K562 (cell line): ENCODE measurements at regions not wholly inside any gene's neighbourhood (a gene's known extent, or its start where the extent isn't known, plus 50 kb on each side); places are given as distances from the start of the nearest gene placed in this dataset.

Experiments used
- ATAC-seq: fragments of 200-7000 bp; cut with Tn5 transposase; 3 replicates; pipeline ENCODE4 v1.9.1; 2020; ENCODE audit warnings: moderate library complexity
- BruUV-seq: library from RNA; stranded (reverse); fragments of 400-500 nt; replicated peaks from 2 replicates; lab custom pipeline; 2021; lab: Mats Ljungman, UMichigan
- CTCF ChIA-PET: fragments of 300-600 bp; formaldehyde crosslinking; extraction: SDS; loops from one replicate; lab custom pipeline; 2021; ENCODE audit warnings: low intra/inter-chr PET ratio; lab: Yijun Ruan, JAX
- POLR2A ChIA-PET: fragments of 300-600, 350-650 bp; sonication (Branson Sonifier 250); formaldehyde crosslinking; extraction: SDS; loops from one replicate; lab custom pipeline; 2021; ENCODE audit warnings: antibody characterized with exemption, inconsistent platforms; lab: Yijun Ruan, JAX
- DNase-seq, 4 experiments: peaks; one replicate each; pipeline versions ENCODE4 v3.0.0 to v3.0.0-alpha.2; 2011 to 2018; ENCODE audit warnings: low spot score in 3 of 4, mixed read lengths in 3 of 4; ENCODE audit errors: extremely low read depth in 1 of 4
- FAIRE-seq: peaks from 2 replicates; lab custom pipeline; 2011; peaks lifted over from hg19 to GRCh38; lab: Jason Lieb, UNC
- H2AFZ ChIP-seq: 2 replicates; pipeline ENCODE4 v1.6.0; 2011; ENCODE audit warnings: low read depth, low read length, control low read depth, inconsistent platforms
- H3K27ac ChIP-seq: fragments of 200-600 bp; 3 replicates; pipeline ENCODE4 v1.8.0; 2011; ENCODE audit warnings: low read depth, mild to moderate bottlenecking, control low read depth, inconsistent platforms, low read length, moderate library complexity, mixed read lengths; ENCODE audit errors: extremely low read depth
- H3K27me3 ChIP-seq, 2 experiments: fragments of 300-600 bp in 1 of 2; 2 replicates in 1 of 2; 3 replicates in 1 of 2; pipeline versions ENCODE4 v1.6.0 to v1.8.0; 2011; ENCODE audit warnings: inconsistent platforms in 2 of 2, low read length in 2 of 2, mild to moderate bottlenecking in 1 of 2, mixed read lengths in 1 of 2, moderate library complexity in 1 of 2; ENCODE audit not compliant: control insufficient read depth in 2 of 2, insufficient read depth in 2 of 2
- H3K36me3 ChIP-seq: fragments of 300-600 bp; 3 replicates; pipeline ENCODE4 v1.8.0; 2011; ENCODE audit warnings: mild to moderate bottlenecking, low read length, inconsistent platforms; ENCODE audit not compliant: control insufficient read depth, insufficient read depth
- H3K4me1 ChIP-seq, 2 experiments: fragments of 200-600 bp in 1 of 2; replicated peaks in 1 of 2; 2 replicates in 1 of 2; 3 replicates in 1 of 2; pipeline versions ENCODE4 v1.5.1 to v1.8.0; 2011; ENCODE audit warnings: inconsistent platforms in 2 of 2, low read length in 2 of 2, mild to moderate bottlenecking in 1 of 2, mixed read lengths in 1 of 2, moderate library complexity in 1 of 2; ENCODE audit not compliant: control insufficient read depth in 2 of 2, insufficient read depth in 2 of 2
- H3K4me2 ChIP-seq: 2 replicates; pipeline ENCODE4 v1.6.1; 2011; ENCODE audit warnings: low read length, control low read depth, inconsistent platforms, mixed read lengths; ENCODE audit not compliant: insufficient read depth
- H3K4me3 ChIP-seq: fragments of 200-600 bp; sonication (generic), shearing (Covaris generic); 2 replicates; pipeline ENCODE4 v1.5.1; 2016; ENCODE audit warnings: control low read depth, inconsistent platforms
- H3K79me2 ChIP-seq: fragments of 200-600 bp; 3 replicates; pipeline ENCODE4 v1.8.0; 2011; ENCODE audit warnings: low read length, inconsistent platforms; ENCODE audit not compliant: control insufficient read depth, insufficient read depth
- H3K9ac ChIP-seq, 2 experiments: 2 replicates each; pipeline versions ENCODE4 v1.6.0 to v1.6.1; 2011; ENCODE audit warnings: low read depth in 2 of 2, low read length in 2 of 2, control low read depth in 1 of 2, inconsistent platforms in 1 of 2, mild to moderate bottlenecking in 1 of 2, mixed read lengths in 1 of 2; ENCODE audit not compliant: insufficient read depth in 1 of 2
- H3K9me1 ChIP-seq: one replicate; pipeline ENCODE4 v1.6.0; 2011; ENCODE audit warnings: inconsistent platforms, mild to moderate bottlenecking, low read length, moderate library complexity; ENCODE audit not compliant: control insufficient read depth, insufficient read depth
- H3K9me3 ChIP-seq: replicated peaks from 2 replicates; pipeline ENCODE4 v1.5.1; 2011; ENCODE audit warnings: low read depth, low read length, inconsistent platforms; ENCODE audit not compliant: control insufficient read depth, insufficient read depth
- H4K20me1 ChIP-seq: replicated peaks from 2 replicates; pipeline ENCODE4 v1.6.1; 2011; ENCODE audit warnings: low read length, inconsistent platforms, mixed read lengths; ENCODE audit not compliant: control insufficient read depth, insufficient read depth
- FOXK2 ChIP-seq, 2 experiments: fragments of 450-650 bp; IDR thresholded peaks in 1 of 2; conservative IDR thresholded peaks in 1 of 2; 2 replicates each; pipeline ENCODE4 v1.6.1; 2016; ENCODE audit warnings: low read depth in 2 of 2, mild to moderate bottlenecking in 1 of 2
- MAFG ChIP-seq: fragments of 450-650 bp; conservative IDR thresholded peaks from 2 replicates; pipeline ENCODE4 v1.6.1; 2016; ENCODE audit warnings: missing genetic modification characterization, missing compliant biosample characterization
- MTA3 ChIP-seq: fragments of 450-650 bp; formaldehyde crosslinking; IDR thresholded peaks from 2 replicates; pipeline ENCODE4 v1.6.1; 2017; ENCODE audit warnings: mild to moderate bottlenecking, borderline replicate concordance
- POLR2G ChIP-seq: fragments of 200-400 bp; formaldehyde crosslinking; IDR thresholded peaks from 2 replicates; pipeline ENCODE4 v1.6.1; 2017; ENCODE audit warnings: low read depth, mild to moderate bottlenecking, antibody characterized with exemption, low read length, moderate library complexity
- PURB ChIP-seq: sonication (generic); formaldehyde crosslinking; IDR thresholded peaks from 2 replicates; pipeline ENCODE4 v1.9.0; 2021; ENCODE audit warnings: low read depth, mild to moderate bottlenecking, missing genetic modification reagents
- SNIP1 ChIP-seq: fragments of 450-650 bp; IDR thresholded peaks from 2 replicates; pipeline ENCODE4 v1.7.1; 2017; ENCODE audit warnings: low read depth, mild to moderate bottlenecking
- SNRNP70 ChIP-seq: fragments of 200-400 bp; formaldehyde crosslinking; optimal IDR thresholded peaks from 2 replicates; pipeline ENCODE3; 2017; ENCODE audit warnings: low read depth, low read length
- ZNF24 ChIP-seq: fragments of 450-650 bp; IDR thresholded peaks from 2 replicates; pipeline ENCODE4 v1.6.1; 2016
- ZNF584 ChIP-seq: fragments of 200-800 bp; sonication (Bioruptor generic); IDR thresholded peaks from 2 replicates; pipeline ENCODE4 v1.6.1; 2016; ENCODE audit warnings: low read depth, mild to moderate bottlenecking, missing genetic modification characterization, missing compliant biosample characterization
- WGBS: fragments of 100-300 bp; shearing (Covaris generic); methylation state at CpG from one replicate; pipeline ENCODE4 v1.1.6; 2016; ENCODE audit warnings: low coverage, mixed read lengths; ENCODE audit not compliant: insufficient coverage; ENCODE audit errors: missing lambda C conversion rate; 5-methylcytosine and 5-hydroxymethylcytosine counted together
- in situ Hi-C: fragments of 300-500 bp; cut with MboI; formaldehyde crosslinking; loops from 4 replicates; pipeline ENCODE4 v1.15.0; 2018; ENCODE audit warnings: inconsistent platforms, mixed read lengths
- intact Hi-C: fragments of 100-400 bp; cut with micrococcal nuclease; formaldehyde crosslinking; loops from 2 replicates; pipeline ENCODE4 v1.14.2; 2022
- TF ChIP-seq, protein P1 (sequence below): sonication (generic); formaldehyde crosslinking; IDR thresholded peaks from 2 replicates; pipeline ENCODE4 v1.8.0; 2022; ENCODE audit warnings: mild to moderate bottlenecking, missing genetic modification reagents
- TF ChIP-seq, protein P2 (sequence below): fragments of 250-450 bp; sonication (Bioruptor Pico); IDR thresholded peaks from 2 replicates; pipeline ENCODE4 v1.4.0; 2020; ENCODE audit warnings: mild to moderate bottlenecking
- TF ChIP-seq, protein P3 (sequence below): sonication (generic); formaldehyde crosslinking; IDR thresholded peaks from 2 replicates; pipeline ENCODE4 v1.8.0; 2022; ENCODE audit warnings: mild to moderate bottlenecking, low read depth, missing genetic modification reagents
- TF ChIP-seq, protein P4 (sequence below): fragments of 450-650 bp; formaldehyde crosslinking; IDR thresholded peaks from 2 replicates; pipeline ENCODE4 v1.4.0; 2020; ENCODE audit warnings: mild to moderate bottlenecking

DNA sequence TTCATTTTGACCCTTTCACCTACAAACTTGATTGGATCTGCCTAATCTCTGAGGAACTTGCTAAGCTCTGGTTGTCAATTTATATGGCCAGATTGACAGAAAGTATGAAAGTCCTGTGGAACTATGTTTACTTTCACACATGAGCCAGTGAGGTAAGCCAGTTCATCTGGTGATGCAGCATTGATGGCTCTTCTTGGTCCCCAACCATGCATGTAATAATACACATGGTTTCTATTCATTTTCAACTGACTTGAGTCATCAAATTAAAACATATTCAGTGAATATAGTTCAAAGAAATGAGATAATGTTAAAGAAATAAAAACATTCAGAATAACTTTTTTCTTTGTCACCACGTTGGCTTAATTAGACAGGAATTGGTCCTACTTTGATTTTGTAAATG lies 336.1 kb upstream of the THBS1 start:
- ATAC-seq (no peak), FAIRE-seq (no peak)
- H3K9me1 ChIP-seq, result no peaks in the 10 kb centered on the region
- POLR2A ChIA-PET, result interaction anchor here (1.2 kb wide), 1 partner anchor 27 kb away, joined by 4 read pairs; no protein-coding TSS in a partner anchor
- 0% methylated on average over 1 of the region's 1 CpG for WGBS
- intact Hi-C loops, result no loop called here
- no TSS peak for BruUV-seq
- no peaks in the 10 kb centered on the region for H3K27me3 ChIP-seq
- H4K20me1 ChIP-seq, result no peaks in the 10 kb centered on the region
- no peaks in the 10 kb centered on the region for H3K4me1 ChIP-seq
- no peak overlapping the region for H3K27ac ChIP-seq
- no peak overlapping the region for H3K9ac ChIP-seq
- TF ChIP-seq PURB (CRISPR knock-in tag) (no peak), ZNF584 (CRISPR knock-in tag) (no peak), MAFG (tag) (no peak), FOXK2 (conservative IDR thresholded peaks at IDR 0.05 in 1 of 2, IDR thresholded peaks at IDR 0.05 in 1 of 2; ENCODE audit: low read depth in 2 of 2) (no peak), SNRNP70 (no peak), SNIP1 (no peak), POLR2G (no peak), MTA3 (no peak), ZNF24 (no peak)
- TF ChIP-seq, protein P1, sequence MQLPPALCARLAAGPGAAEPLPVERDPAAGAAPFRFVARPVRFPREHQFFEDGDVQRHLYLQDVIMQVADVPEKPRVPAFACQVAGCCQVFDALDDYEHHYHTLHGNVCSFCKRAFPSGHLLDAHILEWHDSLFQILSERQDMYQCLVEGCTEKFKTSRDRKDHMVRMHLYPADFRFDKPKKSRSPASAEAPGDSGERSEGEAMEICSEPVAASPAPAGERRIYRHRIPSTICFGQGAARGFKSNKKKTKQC, result no peak
- TF ChIP-seq, protein P2, sequence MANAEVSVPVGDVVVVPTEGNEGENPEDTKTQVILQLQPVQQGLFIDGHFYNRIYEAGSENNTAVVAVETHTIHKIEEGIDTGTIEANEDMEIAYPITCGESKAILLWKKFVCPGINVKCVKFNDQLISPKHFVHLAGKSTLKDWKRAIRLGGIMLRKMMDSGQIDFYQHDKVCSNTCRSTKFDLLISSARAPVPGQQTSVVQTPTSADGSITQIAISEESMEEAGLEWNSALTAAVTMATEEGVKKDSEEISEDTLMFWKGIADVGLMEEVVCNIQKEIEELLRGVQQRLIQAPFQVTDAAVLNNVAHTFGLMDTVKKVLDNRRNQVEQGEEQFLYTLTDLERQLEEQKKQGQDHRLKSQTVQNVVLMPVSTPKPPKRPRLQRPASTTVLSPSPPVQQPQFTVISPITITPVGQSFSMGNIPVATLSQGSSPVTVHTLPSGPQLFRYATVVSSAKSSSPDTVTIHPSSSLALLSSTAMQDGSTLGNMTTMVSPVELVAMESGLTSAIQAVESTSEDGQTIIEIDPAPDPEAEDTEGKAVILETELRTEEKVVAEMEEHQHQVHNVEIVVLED (CRISPR knock-in tag), result no peak
- TF ChIP-seq, protein P3, sequence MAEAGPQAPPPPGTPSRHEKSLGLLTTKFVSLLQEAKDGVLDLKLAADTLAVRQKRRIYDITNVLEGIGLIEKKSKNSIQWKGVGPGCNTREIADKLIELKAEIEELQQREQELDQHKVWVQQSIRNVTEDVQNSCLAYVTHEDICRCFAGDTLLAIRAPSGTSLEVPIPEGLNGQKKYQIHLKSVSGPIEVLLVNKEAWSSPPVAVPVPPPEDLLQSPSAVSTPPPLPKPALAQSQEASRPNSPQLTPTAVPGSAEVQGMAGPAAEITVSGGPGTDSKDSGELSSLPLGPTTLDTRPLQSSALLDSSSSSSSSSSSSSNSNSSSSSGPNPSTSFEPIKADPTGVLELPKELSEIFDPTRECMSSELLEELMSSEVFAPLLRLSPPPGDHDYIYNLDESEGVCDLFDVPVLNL (CRISPR knock-in tag), result no peak
- TF ChIP-seq, protein P4, sequence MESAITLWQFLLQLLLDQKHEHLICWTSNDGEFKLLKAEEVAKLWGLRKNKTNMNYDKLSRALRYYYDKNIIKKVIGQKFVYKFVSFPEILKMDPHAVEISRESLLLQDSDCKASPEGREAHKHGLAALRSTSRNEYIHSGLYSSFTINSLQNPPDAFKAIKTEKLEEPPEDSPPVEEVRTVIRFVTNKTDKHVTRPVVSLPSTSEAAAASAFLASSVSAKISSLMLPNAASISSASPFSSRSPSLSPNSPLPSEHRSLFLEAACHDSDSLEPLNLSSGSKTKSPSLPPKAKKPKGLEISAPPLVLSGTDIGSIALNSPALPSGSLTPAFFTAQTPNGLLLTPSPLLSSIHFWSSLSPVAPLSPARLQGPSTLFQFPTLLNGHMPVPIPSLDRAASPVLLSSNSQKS (CRISPR knock-in tag), result no peak
- TF ChIP-seq, all 486 proteins: peak for 0
- Histone ChIP-seq H3K4me2 (no peak overlapping the region), H3K36me3 (no peaks in the 10 kb centered on the region), H2AFZ (no peak overlapping the region), H3K4me3 (no peak overlapping the region), H3K79me2 (no peaks in the 10 kb centered on the region), H3K9me3 (no peaks in the 10 kb centered on the region)
- in situ Hi-C loops, result no loop called here
- DNase-seq, result no peak
- CTCF ChIA-PET, result no interaction called here
